HG03280 (cell line): ENCODE measurements at regions not wholly inside any gene's neighbourhood (a gene's known extent, or its start where the extent isn't known, plus 50 kb on each side); places are given as distances from the start of the nearest gene placed in this dataset.
"Not testable (repeated sequence)": the region's sequence is repeated elsewhere in the genome, so short reads cannot be mapped to it uniquely, and the experiment has no call there.

Experiments used
- ATAC-seq: cut with Tn5 transposase; IDR thresholded peaks from one replicate; pipeline ENCODE4 v1.9.1; 2021; ENCODE audit warnings: mild to moderate bottlenecking, moderate library complexity; ENCODE audit not compliant: unreplicated experiment

GRCh38 chr2:43149482-43150107 is 76.8 kb downstream of the ZFP36L2 start:
- no peak for ATAC-seq

- no peak for ATAC-seq
Measured at GRCh38 chr2:43146083-43146482, 80.3 kb downstream of the ZFP36L2 start.

- no peak for ATAC-seq
Measured at GRCh38 chr2:43144263-43144662, 82.1 kb downstream of the ZFP36L2 start.

GRCh38 chr2:43143756-43144155 is 82.7 kb downstream of the ZFP36L2 start:
- ATAC-seq = no peak

GRCh38 chr2:43142921-43143438 is 83.4 kb downstream of the ZFP36L2 start:
- no peak for ATAC-seq

- not testable (repeated sequence) for ATAC-seq
Measured at GRCh38 chr2:43141636-43142151, 84.7 kb downstream of the ZFP36L2 start.

- no peak for ATAC-seq
Measured at GRCh38 chr2:43139996-43140621, 86.3 kb downstream of the ZFP36L2 start.

- ATAC-seq = no peak
Measured at GRCh38 chr2:43139501-43139900, 86.9 kb downstream of the ZFP36L2 start.

- ATAC-seq = no peak
Measured at GRCh38 chr2:43138441-43138840, 88.0 kb downstream of the ZFP36L2 start.

GRCh38 chr2:43136876-43137275 is 89.5 kb downstream of the ZFP36L2 start:
- ATAC-seq = no peak

- no peak for ATAC-seq
Measured at GRCh38 chr2:43136011-43136799, 90.2 kb downstream of the ZFP36L2 start.

- ATAC-seq = no peak
Measured at GRCh38 chr2:43135583-43135982, 90.8 kb downstream of the ZFP36L2 start.

- ATAC-seq = no peak
Measured at GRCh38 chr2:43134571-43134889, 91.9 kb downstream of the ZFP36L2 start.

GRCh38 chr2:43133708-43134570 is 92.5 kb downstream of the ZFP36L2 start:
- no peak for ATAC-seq

- no peak for ATAC-seq
Measured at GRCh38 chr2:43133336-43133707, 93.1 kb downstream of the ZFP36L2 start.

- no peak for ATAC-seq
Measured at GRCh38 chr2:43132683-43133301, 93.6 kb downstream of the ZFP36L2 start.

GRCh38 chr2:43131890-43132682 is 94.3 kb downstream of the ZFP36L2 start:
- ATAC-seq = no peak

- ATAC-seq = no peak
Measured at GRCh38 chr2:43131051-43131889, 95.1 kb downstream of the ZFP36L2 start.

GRCh38 chr2:43130548-43130875 is 95.9 kb downstream of the ZFP36L2 start:
- no peak for ATAC-seq
